Karpas-422 (cell line): ENCODE measurements at regions not wholly inside any gene's neighbourhood (a gene's known extent, or its start where the extent isn't known, plus 50 kb on each side); places are given as distances from the start of the nearest gene placed in this dataset.
"Not testable (repeated sequence)": the region's sequence is repeated elsewhere in the genome, so short reads cannot be mapped to it uniquely, and the experiment has no call there.

Experiments
- DNase-seq: peaks from one replicate; pipeline ENCODE4 v3.0.0-alpha.2; 2015
- H2AFZ ChIP-seq: fragments of 200-600 bp; sonication (generic); 2 replicates; pipeline ENCODE4 v1.6.1; 2014; ENCODE audit warnings: antibody characterized with exemption, low read length, mixed read lengths
- H3K27ac ChIP-seq: fragments of 200-600 bp; sonication (generic); 2 replicates; pipeline ENCODE4 v1.5.1; 2014; ENCODE audit warnings: mild to moderate bottlenecking, low read length, moderate library complexity
- H3K27me3 ChIP-seq: fragments of 200-600 bp; sonication (generic); 2 replicates; pipeline ENCODE4 v1.6.1; 2014; ENCODE audit warnings: low read length, mixed read lengths
- H3K36me3 ChIP-seq: fragments of 200-600 bp; sonication (generic); 2 replicates; pipeline ENCODE4 v1.6.1; 2014; ENCODE audit warnings: low read length, mixed read lengths; ENCODE audit not compliant: insufficient read depth
- H3K4me1 ChIP-seq: fragments of 200-600 bp; sonication (generic); 2 replicates; pipeline ENCODE4 v1.6.1; 2014; ENCODE audit warnings: mild to moderate bottlenecking, low read length, mixed read lengths
- H3K4me2 ChIP-seq: fragments of 200-600 bp; sonication (generic); 2 replicates; pipeline ENCODE4 v1.6.1; 2014; ENCODE audit warnings: low read length, low read depth, mild to moderate bottlenecking; ENCODE audit not compliant: poor library complexity, severe bottlenecking
- H3K4me3 ChIP-seq: fragments of 200-600 bp; sonication (generic); 2 replicates; pipeline ENCODE4 v1.5.1; 2014; ENCODE audit warnings: mild to moderate bottlenecking, antibody characterized with exemption, low read length, mixed read lengths
- H3K79me2 ChIP-seq: fragments of 200-600 bp; sonication (generic); 2 replicates; pipeline ENCODE4 v1.6.1; 2014; ENCODE audit warnings: mild to moderate bottlenecking, low read length, mixed read lengths
- H3K9ac ChIP-seq: fragments of 200-600 bp; sonication (generic); 2 replicates; pipeline ENCODE4 v1.6.0; 2014; ENCODE audit warnings: low read length
- H3K9me2 ChIP-seq: fragments of 200-600 bp; sonication (generic), shearing (Covaris generic); replicated peaks from 2 replicates; pipeline ENCODE4 v1.6.0; 2014; ENCODE audit warnings: mild to moderate bottlenecking, low read length, moderate library complexity; ENCODE audit not compliant: insufficient read depth
- H3K9me3 ChIP-seq: fragments of 300-700, 200-600 bp; sonication (generic); 2 replicates; pipeline ENCODE4 v1.6.1; 2014; ENCODE audit warnings: low read length, mixed read lengths
- H4K20me1 ChIP-seq: fragments of 200-600 bp; sonication (generic); 2 replicates; pipeline ENCODE4 v1.6.1; 2014; ENCODE audit warnings: mild to moderate bottlenecking, antibody characterized with exemption, low read length, low read depth; ENCODE audit not compliant: insufficient read depth

DNA sequence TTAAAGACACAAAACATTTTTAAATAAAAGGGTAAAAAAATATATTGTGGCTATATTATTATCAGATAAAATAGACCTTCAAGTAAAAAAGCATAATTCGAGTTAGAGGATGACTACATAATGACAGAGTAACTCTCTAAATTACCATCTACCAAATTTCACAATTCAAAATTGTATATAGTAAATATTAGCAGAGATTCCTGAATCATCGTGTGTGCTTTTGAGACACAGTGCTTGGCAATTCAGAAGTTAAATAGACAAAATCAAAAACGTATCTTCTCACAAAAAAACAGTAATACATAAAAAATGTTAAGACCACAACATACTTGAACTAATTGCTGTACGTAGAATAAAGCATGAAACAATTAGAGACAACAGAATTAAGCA, 110.4 kb downstream of the AHR start:
- H3K4me1 ChIP-seq = peaks cover 4% of the 10 kb centered on the region
- H3K4me2 ChIP-seq = no peak overlapping the region
- H3K36me3 ChIP-seq = no peaks in the 10 kb centered on the region
- no peak overlapping the region for H3K27ac ChIP-seq
- H3K79me2 ChIP-seq = no peaks in the 10 kb centered on the region
- no peaks in the 10 kb centered on the region for H3K9me3 ChIP-seq
- no peak overlapping the region for H3K4me3 ChIP-seq
- H4K20me1 ChIP-seq = no peaks in the 10 kb centered on the region
- no peak for DNase-seq
- H3K9me2 ChIP-seq = no peaks in the 10 kb centered on the region
- no peaks in the 10 kb centered on the region for H3K27me3 ChIP-seq
- H2AFZ ChIP-seq = no peak overlapping the region
- H3K9ac ChIP-seq = no peak overlapping the region

GRCh38 chr7:17411922-17412321, 113.5 kb downstream of the AHR start:
- no peaks in the 10 kb centered on the region for H3K36me3 ChIP-seq
- DNase-seq = no peak
- no peaks in the 10 kb centered on the region for H3K9me3 ChIP-seq
- H3K79me2 ChIP-seq = no peaks in the 10 kb centered on the region
- H3K27ac ChIP-seq = no peak overlapping the region
- H3K9ac ChIP-seq = no peak overlapping the region
- H3K4me3 ChIP-seq = no peak overlapping the region
- no peaks in the 10 kb centered on the region for H3K27me3 ChIP-seq
- no peaks in the 10 kb centered on the region for H3K9me2 ChIP-seq
- peaks cover 3% of the 10 kb centered on the region for H3K4me1 ChIP-seq
- H2AFZ ChIP-seq = no peak overlapping the region
- no peak overlapping the region for H3K4me2 ChIP-seq
- H4K20me1 ChIP-seq = no peaks in the 10 kb centered on the region

- Histone ChIP-seq H2AFZ (no peak overlapping the region), H3K9me3 (no peaks in the 10 kb centered on the region), H3K9me2 (no peaks in the 10 kb centered on the region), H3K79me2 (no peaks in the 10 kb centered on the region), H4K20me1 (no peaks in the 10 kb centered on the region), H3K4me1 (no peaks in the 10 kb centered on the region), H3K27me3 (no peaks in the 10 kb centered on the region), H3K4me3 (no peak overlapping the region), H3K27ac (no peak overlapping the region), H3K4me2 (no peak overlapping the region), H3K36me3 (no peaks in the 10 kb centered on the region), H3K9ac (no peak overlapping the region)
- no peak for DNase-seq
Observed at GRCh38 chr7:17412883-17413282, 114.4 kb downstream of the AHR start.

DNA sequence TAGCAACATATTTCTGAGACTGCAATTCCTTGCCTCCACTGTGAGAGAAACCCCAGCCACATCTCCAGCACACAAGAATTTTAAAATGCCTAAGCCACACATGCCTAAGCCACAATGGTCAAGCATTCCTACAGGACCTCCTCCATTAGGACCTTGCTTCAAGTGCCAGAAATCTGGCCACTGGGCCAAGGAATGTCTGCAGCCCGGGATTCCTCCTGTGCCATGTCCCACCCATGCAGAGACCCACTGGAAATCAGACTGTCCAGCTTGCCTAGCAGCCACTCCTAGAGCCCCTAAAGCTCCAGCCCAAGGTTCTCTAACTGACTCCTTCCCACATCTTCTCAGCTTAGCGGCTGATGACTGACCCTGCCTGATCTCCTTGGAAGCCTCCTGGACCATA, 117.5 kb downstream of the AHR start:
- no peaks in the 10 kb centered on the region for H3K79me2 ChIP-seq
- H3K9ac ChIP-seq = no peak overlapping the region
- H3K27me3 ChIP-seq = no peaks in the 10 kb centered on the region

DNA sequence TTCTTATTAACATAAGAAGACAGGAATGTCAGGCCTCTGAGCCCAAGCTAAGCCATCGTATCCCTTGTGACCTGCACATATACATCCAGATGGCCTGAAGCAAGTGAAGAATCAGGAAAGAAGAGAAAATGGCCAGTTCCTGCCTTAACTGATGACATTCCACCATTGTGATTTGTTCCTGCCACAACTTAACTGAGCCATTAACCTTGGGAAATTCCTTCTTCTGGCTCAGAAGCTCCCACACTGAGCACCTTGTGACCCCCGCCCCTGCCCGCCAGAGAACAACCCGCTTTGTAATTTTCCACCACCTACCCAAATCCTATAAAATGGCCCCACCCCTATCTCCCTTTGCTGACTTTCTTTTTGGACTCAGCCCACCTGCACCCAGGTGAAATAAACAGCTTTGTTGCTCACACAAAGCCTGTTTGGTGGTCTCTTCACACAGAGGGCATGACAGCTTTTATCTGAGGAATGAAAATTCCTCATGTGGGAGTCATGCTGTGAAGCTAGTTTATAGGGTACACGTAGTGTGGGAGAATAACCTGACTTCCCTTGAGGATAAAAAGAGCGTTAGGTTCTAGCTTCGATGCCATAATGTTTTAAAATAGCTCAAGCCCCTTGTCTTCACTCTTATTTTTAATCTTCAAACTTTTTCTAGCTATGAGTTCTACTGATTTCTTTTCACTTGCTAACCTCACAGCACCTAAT, 122.0 kb downstream of the AHR start:
- not testable (repeated sequence) for H3K9me2 ChIP-seq, H3K4me2 ChIP-seq, H3K79me2 ChIP-seq, H3K27me3 ChIP-seq, H3K36me3 ChIP-seq, H3K4me3 ChIP-seq, H2AFZ ChIP-seq, H3K27ac ChIP-seq, H3K9me3 ChIP-seq, H3K9ac ChIP-seq, DNase-seq, H3K4me1 ChIP-seq, H4K20me1 ChIP-seq

More for the DNA sequence above, 117.5 kb downstream of the AHR start:
- H3K36me3 ChIP-seq = no peaks in the 10 kb centered on the region
- H3K9me2 ChIP-seq = no peaks in the 10 kb centered on the region
- H3K4me2 ChIP-seq = no peak overlapping the region
- H3K9me3 ChIP-seq = no peaks in the 10 kb centered on the region
- H3K4me1 ChIP-seq = no peaks in the 10 kb centered on the region
- no peak overlapping the region for H3K4me3 ChIP-seq
- H2AFZ ChIP-seq = no peak overlapping the region
- no peak overlapping the region for H3K27ac ChIP-seq
- no peak for DNase-seq
- no peaks in the 10 kb centered on the region for H4K20me1 ChIP-seq

DNA sequence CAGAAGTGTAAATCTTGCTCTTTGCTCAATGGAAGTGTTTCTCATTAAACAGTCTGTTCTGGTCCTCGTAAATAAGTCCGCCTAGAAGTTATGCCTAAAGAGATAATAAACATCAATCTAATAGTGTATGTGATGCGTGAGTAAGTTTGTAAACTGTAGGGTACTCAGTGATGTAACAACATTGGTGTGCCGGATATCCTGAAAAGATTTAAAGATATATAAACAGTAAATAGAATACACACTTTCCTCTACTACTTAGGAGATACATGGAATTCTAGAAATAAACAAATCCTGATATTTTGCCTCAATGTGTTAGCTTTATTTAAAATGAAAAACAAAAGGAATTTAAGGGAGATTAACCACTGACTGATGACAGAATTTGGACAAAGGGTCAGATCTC, 123.5 kb downstream of the AHR start:
- no peaks in the 10 kb centered on the region for H4K20me1 ChIP-seq
- no peak for DNase-seq
- H3K4me2 ChIP-seq = no peak overlapping the region
- H3K4me1 ChIP-seq = no peaks in the 10 kb centered on the region
- H3K36me3 ChIP-seq = no peaks in the 10 kb centered on the region
- no peak overlapping the region for H3K4me3 ChIP-seq
- H3K79me2 ChIP-seq = no peaks in the 10 kb centered on the region
- H3K9ac ChIP-seq = no peak overlapping the region
- H3K9me2 ChIP-seq = no peaks in the 10 kb centered on the region
- no peaks in the 10 kb centered on the region for H3K9me3 ChIP-seq
- no peak overlapping the region for H2AFZ ChIP-seq
- H3K27me3 ChIP-seq = no peaks in the 10 kb centered on the region
- no peak overlapping the region for H3K27ac ChIP-seq

GRCh38 chr7:17422966-17423365, 124.5 kb downstream of the AHR start:
- Histone ChIP-seq H3K9me2 (no peaks in the 10 kb centered on the region), H3K36me3 (no peaks in the 10 kb centered on the region), H3K4me1 (no peaks in the 10 kb centered on the region), H3K9me3 (0 out of 2 replicates have a peak, but pooled peaks cover 3% of the 10 kb centered on the region), H3K4me3 (no peak overlapping the region), H3K27me3 (no peaks in the 10 kb centered on the region), H4K20me1 (no peaks in the 10 kb centered on the region), H3K79me2 (no peaks in the 10 kb centered on the region), H2AFZ (no peak overlapping the region), H3K4me2 (no peak overlapping the region), H3K27ac (no peak overlapping the region), H3K9ac (no peak overlapping the region)
- DNase-seq = no peak

DNA sequence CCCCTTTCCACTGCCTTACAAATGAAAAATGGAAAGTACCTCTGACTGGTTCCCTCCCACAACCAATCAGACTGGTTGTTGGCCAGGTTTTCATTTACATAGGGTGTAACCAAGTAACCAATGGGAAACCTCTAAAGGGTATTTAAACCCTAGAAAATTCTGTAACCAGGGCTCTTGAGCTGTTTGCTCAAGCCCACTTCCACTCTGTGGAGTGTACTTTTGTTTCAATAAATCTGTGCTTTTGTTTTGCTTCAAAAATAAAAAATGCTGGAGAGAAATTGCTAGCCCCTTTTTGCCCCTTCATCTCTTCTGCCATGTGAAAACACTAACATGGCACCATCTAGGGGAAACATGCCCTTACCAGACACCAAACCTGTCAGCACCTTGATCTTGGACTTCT, 129.5 kb downstream of the AHR start:
- Histone ChIP-seq H4K20me1 (no peaks in the 10 kb centered on the region), H3K4me1 (no peaks in the 10 kb centered on the region), H3K9me2 (no peaks in the 10 kb centered on the region), H3K9me3 (0 out of 2 replicates have a peak, but pooled peaks cover 4% of the 10 kb centered on the region), H3K4me3 (no peak overlapping the region), H3K36me3 (no peaks in the 10 kb centered on the region), H3K9ac (no peak overlapping the region), H3K27ac (no peak overlapping the region), H3K4me2 (no peak overlapping the region), H3K27me3 (no peaks in the 10 kb centered on the region), H2AFZ (no peak overlapping the region), H3K79me2 (no peaks in the 10 kb centered on the region)
- DNase-seq = no peak
